Central memory CD8-positive, alpha-beta T cell (primary cell): ENCODE measurements at regions not wholly inside any gene's neighbourhood (a gene's known extent, or its start where the extent isn't known, plus 50 kb on each side); places are given as distances from the start of the nearest gene placed in this dataset.

Experiments
- ATAC-seq: fragments of 150-1000 bp; cut with Tn5 transposase; replicated peaks from 2 replicates; pipeline ENCODE4 v1.10.0; 2022; ENCODE audit warnings: mild to moderate bottlenecking, moderate FRiP score, moderate number of reproducible peaks; ENCODE audit not compliant: poor library complexity, severe bottlenecking; ENCODE audit errors: extremely low read depth
- DNase-seq, 2 donors: peaks; one replicate each; pipeline ENCODE4 v3.0.0; 2021; ENCODE audit warnings: low spot score in 2 of 2
- H3K27ac Mint-ChIP-seq: one replicate; pipeline ENCODE4 v1.8.0; 2022; ENCODE audit warnings: low read depth, mild to moderate bottlenecking, moderate library complexity, mixed read lengths
- H3K27me3 Mint-ChIP-seq: one replicate; pipeline ENCODE4 v1.8.0; 2022; ENCODE audit warnings: mixed read lengths
- H3K36me3 Mint-ChIP-seq: one replicate; pipeline ENCODE4 v1.8.0; 2022; ENCODE audit warnings: mild to moderate bottlenecking, moderate library complexity, mixed read lengths; ENCODE audit not compliant: insufficient read depth
- H3K4me1 Mint-ChIP-seq: one replicate; pipeline ENCODE4 v1.8.0; 2022; ENCODE audit warnings: mixed read lengths
- H3K4me3 Mint-ChIP-seq: one replicate; pipeline ENCODE4 v1.8.0; 2022; ENCODE audit warnings: mild to moderate bottlenecking, moderate library complexity, mixed read lengths
- H3K9me3 Mint-ChIP-seq: one replicate; pipeline ENCODE4 v1.8.0; 2022; ENCODE audit warnings: mixed read lengths

GRCh38 chr18:56173542-56174220 is 464.7 kb downstream of the TXNL1 start:
- Mint-ChIP-seq H3K4me1 (no peaks in the 10 kb centered on the region), H3K27me3 (no peaks in the 10 kb centered on the region), H3K36me3 (no peaks in the 10 kb centered on the region), H3K4me3 (no peak overlapping the region), H3K27ac (no peak overlapping the region), H3K9me3 (no peaks in the 10 kb centered on the region)
- DNase-seq (no peak), ATAC-seq (no peak)

- no peaks in the 10 kb centered on the region for H3K27me3 Mint-ChIP-seq
- H3K36me3 Mint-ChIP-seq: no peaks in the 10 kb centered on the region
- no peaks in the 10 kb centered on the region for H3K4me1 Mint-ChIP-seq
- ATAC-seq (no peak), DNase-seq (no peak)
- H3K9me3 Mint-ChIP-seq: no peaks in the 10 kb centered on the region
- no peak overlapping the region for H3K4me3 Mint-ChIP-seq
- no peak overlapping the region for H3K27ac Mint-ChIP-seq
Measured at GRCh38 chr18:56172527-56172926, 465.9 kb downstream of the TXNL1 start.

GRCh38 chr18:56171848-56172247 is 466.5 kb downstream of the TXNL1 start:
- H3K36me3 Mint-ChIP-seq: no peaks in the 10 kb centered on the region
- no peaks in the 10 kb centered on the region for H3K9me3 Mint-ChIP-seq
- DNase-seq (no peak), ATAC-seq (no peak)
- no peak overlapping the region for H3K27ac Mint-ChIP-seq
- H3K27me3 Mint-ChIP-seq: no peaks in the 10 kb centered on the region
- H3K4me3 Mint-ChIP-seq: no peak overlapping the region
- no peaks in the 10 kb centered on the region for H3K4me1 Mint-ChIP-seq

GRCh38 chr18:56168049-56168781 is 470.2 kb downstream of the TXNL1 start:
- Mint-ChIP-seq H3K36me3 (no peaks in the 10 kb centered on the region), H3K27me3 (no peaks in the 10 kb centered on the region), H3K27ac (no peak overlapping the region), H3K4me3 (no peak overlapping the region), H3K9me3 (no peaks in the 10 kb centered on the region), H3K4me1 (no peaks in the 10 kb centered on the region)
- DNase-seq: no peak
- ATAC-seq: no peak

- no peaks in the 10 kb centered on the region for H3K9me3 Mint-ChIP-seq
- no peak for ATAC-seq
- H3K4me3 Mint-ChIP-seq: no peak overlapping the region
- H3K36me3 Mint-ChIP-seq: no peaks in the 10 kb centered on the region
- H3K27ac Mint-ChIP-seq: no peak overlapping the region
- no peaks in the 10 kb centered on the region for H3K4me1 Mint-ChIP-seq
- no peaks in the 10 kb centered on the region for H3K27me3 Mint-ChIP-seq
- no peak for DNase-seq
Measured at GRCh38 chr18:56167366-56167765, 471.0 kb downstream of the TXNL1 start.

GRCh38 chr18:56166914-56167313 is 471.5 kb downstream of the TXNL1 start:
- DNase-seq (no peak), ATAC-seq (no peak)
- Mint-ChIP-seq H3K36me3 (no peaks in the 10 kb centered on the region), H3K4me1 (no peaks in the 10 kb centered on the region), H3K27me3 (no peaks in the 10 kb centered on the region), H3K27ac (no peak overlapping the region), H3K4me3 (no peak overlapping the region), H3K9me3 (no peaks in the 10 kb centered on the region)

GRCh38 chr18:56165601-56166355 is 472.6 kb downstream of the TXNL1 start:
- Mint-ChIP-seq H3K4me3 (no peak overlapping the region), H3K27me3 (no peaks in the 10 kb centered on the region), H3K36me3 (no peaks in the 10 kb centered on the region), H3K4me1 (no peaks in the 10 kb centered on the region), H3K27ac (no peak overlapping the region), H3K9me3 (no peaks in the 10 kb centered on the region)
- DNase-seq: no peak
- ATAC-seq: no peak

- Mint-ChIP-seq H3K9me3 (peaks cover 6% of the 10 kb centered on the region), H3K27ac (no peak overlapping the region), H3K4me1 (no peaks in the 10 kb centered on the region), H3K36me3 (no peaks in the 10 kb centered on the region), H3K27me3 (no peaks in the 10 kb centered on the region), H3K4me3 (no peak overlapping the region)
- DNase-seq (no peak), ATAC-seq (no peak)
Measured at GRCh38 chr18:56162311-56163265, 475.8 kb downstream of the TXNL1 start.

- H3K27me3 Mint-ChIP-seq: no peaks in the 10 kb centered on the region
- DNase-seq: no peak
- no peak overlapping the region for H3K27ac Mint-ChIP-seq
- no peak for ATAC-seq
- no peak overlapping the region for H3K4me3 Mint-ChIP-seq
- H3K4me1 Mint-ChIP-seq: no peaks in the 10 kb centered on the region
- no peaks in the 10 kb centered on the region for H3K36me3 Mint-ChIP-seq
- peaks cover 6% of the 10 kb centered on the region for H3K9me3 Mint-ChIP-seq
Measured at GRCh38 chr18:56161566-56162260, 476.7 kb downstream of the TXNL1 start.

- Mint-ChIP-seq H3K4me3 (no peak overlapping the region), H3K27ac (no peak overlapping the region), H3K4me1 (no peaks in the 10 kb centered on the region), H3K9me3 (peaks cover 9% of the 10 kb centered on the region), H3K27me3 (no peaks in the 10 kb centered on the region), H3K36me3 (no peaks in the 10 kb centered on the region)
- ATAC-seq: no peak
- DNase-seq: no peak
Measured at GRCh38 chr18:56158676-56159075, 479.7 kb downstream of the TXNL1 start.

- Mint-ChIP-seq H3K4me3 (no peak overlapping the region), H3K36me3 (no peaks in the 10 kb centered on the region), H3K4me1 (no peaks in the 10 kb centered on the region), H3K27me3 (no peaks in the 10 kb centered on the region), H3K9me3 (peaks cover 16% of the 10 kb centered on the region), H3K27ac (no peak overlapping the region)
- no peak for ATAC-seq
- DNase-seq: no peak
Measured at GRCh38 chr18:56157541-56157940, 480.9 kb downstream of the TXNL1 start.
